ENCODE measurements at regions not wholly inside any gene's neighbourhood (a gene's known extent, or its start where the extent isn't known, plus 50 kb on each side); places are given as distances from the start of the nearest gene placed in this dataset.

DNA sequence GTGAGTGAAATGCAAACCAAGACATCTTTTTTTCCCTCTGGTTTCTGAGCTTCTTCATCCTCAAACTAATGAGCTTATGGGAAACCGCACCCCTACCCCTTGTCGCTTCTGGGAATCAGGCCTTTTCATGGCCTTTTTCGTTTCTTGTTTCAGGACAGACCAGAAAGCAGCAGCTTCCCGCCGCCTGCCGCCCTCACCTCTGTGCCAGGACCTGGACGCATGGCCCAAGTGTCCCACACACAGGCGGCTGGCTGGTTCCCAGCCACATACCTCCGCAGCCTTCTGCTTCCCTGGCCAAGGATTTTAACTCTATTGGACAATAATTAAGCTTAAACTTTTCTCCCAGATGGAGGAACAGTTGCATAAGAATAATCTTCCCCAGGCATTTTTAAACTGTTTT, 114.1 kb upstream of the SLITRK1 start:
- no peak for TF ChIP-seq EZH2 (IDR thresholded peaks at IDR 0.05; ENCODE audit: low read length, unreplicated experiment)
- TF ChIP-seq, protein P1, sequence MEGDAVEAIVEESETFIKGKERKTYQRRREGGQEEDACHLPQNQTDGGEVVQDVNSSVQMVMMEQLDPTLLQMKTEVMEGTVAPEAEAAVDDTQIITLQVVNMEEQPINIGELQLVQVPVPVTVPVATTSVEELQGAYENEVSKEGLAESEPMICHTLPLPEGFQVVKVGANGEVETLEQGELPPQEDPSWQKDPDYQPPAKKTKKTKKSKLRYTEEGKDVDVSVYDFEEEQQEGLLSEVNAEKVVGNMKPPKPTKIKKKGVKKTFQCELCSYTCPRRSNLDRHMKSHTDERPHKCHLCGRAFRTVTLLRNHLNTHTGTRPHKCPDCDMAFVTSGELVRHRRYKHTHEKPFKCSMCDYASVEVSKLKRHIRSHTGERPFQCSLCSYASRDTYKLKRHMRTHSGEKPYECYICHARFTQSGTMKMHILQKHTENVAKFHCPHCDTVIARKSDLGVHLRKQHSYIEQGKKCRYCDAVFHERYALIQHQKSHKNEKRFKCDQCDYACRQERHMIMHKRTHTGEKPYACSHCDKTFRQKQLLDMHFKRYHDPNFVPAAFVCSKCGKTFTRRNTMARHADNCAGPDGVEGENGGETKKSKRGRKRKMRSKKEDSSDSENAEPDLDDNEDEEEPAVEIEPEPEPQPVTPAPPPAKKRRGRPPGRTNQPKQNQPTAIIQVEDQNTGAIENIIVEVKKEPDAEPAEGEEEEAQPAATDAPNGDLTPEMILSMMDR (conservative IDR thresholded peaks at IDR 0.05; ENCODE audit: low read depth, low read length) = no peak
